ENCODE measurements at regions not wholly inside any gene's neighbourhood (a gene's known extent, or its start where the extent isn't known, plus 50 kb on each side); places are given as distances from the start of the nearest gene placed in this dataset.

GRCh38 chr14:22394616-22395015 is 194.4 kb downstream of the DAD1 start:
- RAD21 ChIA-PET (ENCODE audit: low non-redundant PET in 1 of 2, low total read pairs in 2 of 2, uncharacterized antibody in 2 of 2, unreplicated experiment in 2 of 2), result no interaction called here

More at GRCh38 chr14:22394616-22395015, 194.4 kb downstream of the DAD1 start:
- Histone ChIP-seq H4K20me1 (ENCODE audit: insufficient read depth) (no peaks in the 10 kb centered on the region), H3K4me1 (ENCODE audit: control insufficient read depth in 1 of 2, insufficient read depth in 2 of 2, low read length in 2 of 2) (no peaks in the 10 kb centered on the region), H3K36me3 (ENCODE audit: control insufficient read depth in 1 of 2, insufficient read depth in 2 of 2, low read length in 2 of 2) (no peaks in the 10 kb centered on the region), H3K9me3 (ENCODE audit: control insufficient read depth in 1 of 2, insufficient read depth in 1 of 2, low read depth in 1 of 2, low read length in 2 of 2) (no peaks in the 10 kb centered on the region), H3K27ac (ENCODE audit: low read depth, low read length) (no peak overlapping the region), H3K27me3 (ENCODE audit: insufficient read depth, low read length) (peaks cover 96% of the 10 kb centered on the region), H3K79me2 (ENCODE audit: insufficient read depth, low read length) (no peaks in the 10 kb centered on the region), H3K4me3 (replicated peaks in 1 of 2; ENCODE audit: low read depth in 1 of 2, low read length in 2 of 2) (no peak overlapping the region), H3K4me2 (ENCODE audit: low read length) (no peak overlapping the region), H2AFZ (ENCODE audit: low read depth, low read length, poor library complexity, severe bottlenecking) (no peak overlapping the region), H3K9me2 (ENCODE audit: insufficient read depth) (no peaks in the 10 kb centered on the region), H3K9ac (ENCODE audit: low read length) (no peak overlapping the region)
- BruUV-seq (replicated peaks), result no TSS peak
- ChIA-PET CTCF (no interaction called here), POLR2A (no interaction called here)
- intact Hi-C loops (cut with micrococcal nuclease), result loop anchor here (5.0 kb wide), 2 partner anchors 38 to 258 kb away; no protein-coding TSS in a partner anchor
- no peak for TF ChIP-seq POLR2A (IDR thresholded peaks at IDR 0.05; ENCODE audit: borderline replicate concordance, extremely low read depth, insufficient read depth, insufficient read length)
- no peak for TF ChIP-seq YY1 (IDR thresholded peaks at IDR 0.05; ENCODE audit: extremely low read depth, insufficient replicate concordance, low read depth, low read length)
- TF ChIP-seq POLR2AphosphoS5 (IDR thresholded peaks at IDR 0.05; ENCODE audit: low read depth, low read length), result no peak
- no peak for TF ChIP-seq SRF (IDR thresholded peaks at IDR 0.05; ENCODE audit: low read depth)
- TF ChIP-seq ZNF274 (IDR thresholded peaks at IDR 0.05; ENCODE audit: low read depth, low read length), result no peak
- TF ChIP-seq CEBPB (IDR thresholded peaks at IDR 0.05; ENCODE audit: low read depth), result no peak
- no peak for TF ChIP-seq EZH2 (IDR thresholded peaks at IDR 0.05)
- no peak for TF ChIP-seq EGR1 (IDR thresholded peaks at IDR 0.05; ENCODE audit: low read depth)
- no peak for TF ChIP-seq REST (IDR thresholded peaks at IDR 0.05; ENCODE audit: low read depth)
- no peak for TF ChIP-seq CBX3 (IDR thresholded peaks at IDR 0.05; ENCODE audit: low read depth)
- TF ChIP-seq RAD21 (IDR thresholded peaks at IDR 0.05; ENCODE audit: low read depth), result no peak
- DNase-seq (ENCODE audit: low read depth, low spot score) (no peak), ATAC-seq (no peak)
